H1 (cell line): ENCODE measurements at regions not wholly inside any gene's neighbourhood (a gene's known extent, or its start where the extent isn't known, plus 50 kb on each side); places are given as distances from the start of the nearest gene placed in this dataset.

ENCODE experiments used
- CTCF ChIA-PET: fragments of 300-600 bp; sonication (Branson Sonifier 250); formaldehyde crosslinking; loops from one replicate; lab custom pipeline; 2021; ENCODE audit not compliant: partially characterized antibody; lab: Charles Lee
- POLR2A ChIA-PET: fragments of 300-600 bp; sonication (Branson Sonifier 250); formaldehyde crosslinking; loops from one replicate; lab custom pipeline; 2021; ENCODE audit warnings: inconsistent platforms; ENCODE audit not compliant: partially characterized antibody; lab: Charles Lee
- DNase-seq, 2 experiments: peaks; one replicate each; pipeline versions ENCODE4 v3.0.0 to v3.0.0-alpha.2; 2010 to 2022; ENCODE audit warnings: low spot score in 2 of 2, low read depth in 1 of 2, mixed read lengths in 1 of 2
- FAIRE-seq: peaks from 2 replicates; lab custom pipeline; 2011; peaks lifted over from hg19 to GRCh38; lab: Jason Lieb, UNC
- H2AFZ ChIP-seq: 2 replicates; pipeline ENCODE4 v1.8.1; 2012; ENCODE audit warnings: low read length, inconsistent platforms
- H2AK5ac ChIP-seq: 2 replicates; pipeline ENCODE4 v1.6.1; 2013; ENCODE audit warnings: low read depth, low read length
- H2BK120ac ChIP-seq: replicated peaks from 2 replicates; pipeline ENCODE3; 2013; ENCODE audit warnings: low read depth, low read length, inconsistent platforms
- H2BK12ac ChIP-seq: 2 replicates; pipeline ENCODE4 v1.6.1; 2013; ENCODE audit warnings: low read depth, low read length
- H2BK15ac ChIP-seq: 2 replicates; pipeline ENCODE4 v1.6.1; 2013; ENCODE audit warnings: low read length
- H2BK20ac ChIP-seq: 2 replicates; pipeline ENCODE4 v1.6.1; 2013; ENCODE audit warnings: low read length
- H2BK5ac ChIP-seq: 2 replicates; pipeline ENCODE4 v1.6.1; 2013; ENCODE audit warnings: low read depth, low read length
- H3K14ac ChIP-seq: 2 replicates; pipeline ENCODE4 v1.6.1; 2013; ENCODE audit warnings: inconsistent platforms; ENCODE audit not compliant: insufficient read length
- H3K18ac ChIP-seq: 2 replicates; pipeline ENCODE4 v1.6.1; 2013; ENCODE audit warnings: low read length; ENCODE audit errors: extremely low read depth
- H3K23ac ChIP-seq: 2 replicates; pipeline ENCODE4 v1.6.1; 2013; ENCODE audit warnings: inconsistent platforms; ENCODE audit not compliant: insufficient read length
- H3K23me2 ChIP-seq: 2 replicates; pipeline ENCODE4 v1.6.1; 2013; ENCODE audit warnings: low read depth, low read length
- H3K27ac ChIP-seq: 2 replicates; pipeline ENCODE4 v1.6.1; 2011; ENCODE audit warnings: low read depth, low read length, inconsistent platforms
- H3K27me3 ChIP-seq, 4 experiments: replicated peaks in 1 of 4; 1 replicate in 1 of 4; 2 replicates in 3 of 4; pipeline versions ENCODE4 v1.6.1 to v1.8.1; 2011 to 2013; ENCODE audit warnings: low read length in 3 of 4, mild to moderate bottlenecking in 3 of 4, inconsistent platforms in 2 of 4, mixed read lengths in 2 of 4, moderate library complexity in 1 of 4; ENCODE audit not compliant: control insufficient read depth in 3 of 4, insufficient read depth in 3 of 4; ENCODE audit errors: extremely low read depth in 1 of 4
- H3K36me3 ChIP-seq, 4 experiments: 2 replicates each; pipeline versions ENCODE4 v1.6.1 to v1.8.1; 2011 to 2013; ENCODE audit warnings: mild to moderate bottlenecking in 4 of 4, low read length in 3 of 4, moderate library complexity in 2 of 4, control low read depth in 1 of 4, inconsistent platforms in 1 of 4; ENCODE audit not compliant: insufficient read depth in 4 of 4, control insufficient read depth in 2 of 4
- H3K4ac ChIP-seq: replicated peaks from 2 replicates; pipeline ENCODE3; 2013; ENCODE audit warnings: low read length, low read depth, mixed read lengths, inconsistent platforms; ENCODE audit not compliant: insufficient read length
- H3K4me1 ChIP-seq, 4 experiments: replicated peaks in 1 of 4; 1 replicate in 1 of 4; 2 replicates in 3 of 4; pipeline versions ENCODE4 v1.6.1 to v1.8.1; 2011 to 2013; ENCODE audit warnings: low read length in 3 of 4, inconsistent platforms in 2 of 4, mixed read lengths in 1 of 4; ENCODE audit not compliant: insufficient read depth in 4 of 4, control insufficient read depth in 3 of 4
- H3K4me2 ChIP-seq, 2 experiments: 2 replicates each; pipeline versions ENCODE4 v1.6.1 to v1.8.1; 2011 to 2013; ENCODE audit warnings: low read depth in 2 of 2, low read length in 2 of 2, control low read depth in 1 of 2, inconsistent platforms in 1 of 2, mild to moderate bottlenecking in 1 of 2; ENCODE audit not compliant: insufficient read depth in 1 of 2
- H3K4me3 ChIP-seq, 4 experiments: fragments of 200-600, 300-600 bp in 1 of 4; sonication (generic), shearing (Covaris generic), sonication (Bioruptor Twin) in 1 of 4; 2 replicates each; pipeline versions ENCODE4 v1.5.1 to v1.8.1; 2011 to 2016; ENCODE audit warnings: low read length in 4 of 4, low read depth in 3 of 4, control low read depth in 2 of 4, inconsistent platforms in 2 of 4, mild to moderate bottlenecking in 2 of 4, mixed read lengths in 1 of 4, moderate library complexity in 1 of 4; ENCODE audit not compliant: insufficient read depth in 2 of 4; ENCODE audit errors: extremely low read depth in 1 of 4
- H3K56ac ChIP-seq: replicated peaks from 2 replicates; pipeline ENCODE3; 2013; ENCODE audit warnings: low read depth, mild to moderate bottlenecking, mixed read lengths, low read length, inconsistent platforms; ENCODE audit not compliant: insufficient read length
- H3K79me1 ChIP-seq: 2 replicates; pipeline ENCODE4 v1.6.1; 2013; ENCODE audit warnings: low read depth, low read length, control low read depth
- H3K79me2 ChIP-seq, 2 experiments: 2 replicates each; pipeline versions ENCODE4 v1.6.1 to v1.8.1; 2012 to 2013; ENCODE audit warnings: low read length in 2 of 2, mild to moderate bottlenecking in 2 of 2, inconsistent platforms in 1 of 2; ENCODE audit not compliant: insufficient read depth in 2 of 2, control insufficient read depth in 1 of 2
- H3K9ac ChIP-seq, 4 experiments: replicated peaks in 1 of 4; 1 replicate in 1 of 4; 2 replicates in 3 of 4; pipeline versions ENCODE4 v1.6.1 to v1.8.1; 2011 to 2013; ENCODE audit warnings: low read depth in 3 of 4, low read length in 3 of 4, control low read depth in 2 of 4, mild to moderate bottlenecking in 2 of 4, moderate library complexity in 2 of 4, inconsistent platforms in 1 of 4; ENCODE audit errors: extremely low read depth in 1 of 4
- H3K9me3 ChIP-seq, 2 experiments: 2 replicates each; pipeline versions ENCODE4 v1.6.1 to v1.8.1; 2012 to 2013; ENCODE audit warnings: mild to moderate bottlenecking in 2 of 2, moderate library complexity in 2 of 2, control low read depth in 1 of 2, inconsistent platforms in 1 of 2, low read depth in 1 of 2, low read length in 1 of 2, mixed read lengths in 1 of 2; ENCODE audit not compliant: insufficient read depth in 2 of 2
- H4K20me1 ChIP-seq, 2 experiments: replicated peaks in 1 of 2; 2 replicates each; pipeline versions ENCODE3 to v1.8.1; 2011 to 2013; ENCODE audit warnings: inconsistent platforms in 2 of 2, low read length in 2 of 2, mild to moderate bottlenecking in 1 of 2; ENCODE audit not compliant: insufficient read depth in 2 of 2, control insufficient read depth in 1 of 2
- H4K5ac ChIP-seq: 2 replicates; pipeline ENCODE4 v1.6.1; 2013; ENCODE audit warnings: low read length, low read depth, mixed read lengths, inconsistent platforms; ENCODE audit not compliant: insufficient read length
- H4K8ac ChIP-seq: 2 replicates; pipeline ENCODE4 v1.8.0; 2013; ENCODE audit warnings: mild to moderate bottlenecking, moderate library complexity, low read length, inconsistent platforms; ENCODE audit not compliant: insufficient read depth; ENCODE audit errors: extremely low read depth
- H4K91ac ChIP-seq: replicated peaks from 2 replicates; pipeline ENCODE3; 2013; ENCODE audit warnings: low read length, mixed read lengths, inconsistent platforms; ENCODE audit not compliant: insufficient read length
- CBX5 ChIP-seq: fragments of 300-800, 300-1000 bp; sonication (generic); IDR thresholded peaks from 2 replicates; pipeline ENCODE4 v1.7.1; 2016; ENCODE audit warnings: antibody characterized with exemption, low read length, low read depth
- CBX8 ChIP-seq: fragments of 300-800, 300-1000 bp; sonication (generic); IDR thresholded peaks from 2 replicates; pipeline ENCODE4 v1.7.1; 2016; ENCODE audit warnings: low read depth, low read length, borderline replicate concordance
- CEBPB ChIP-seq: IDR thresholded peaks from 2 replicates; pipeline ENCODE4 v1.6.1; 2012; ENCODE audit warnings: low read depth, low read length
- EP300 ChIP-seq, 2 experiments: IDR thresholded peaks; 1 replicate in 1 of 2; 2 replicates in 1 of 2; pipeline ENCODE4 v1.6.1; 2011 to 2012; ENCODE audit warnings: low read depth in 2 of 2, low read length in 2 of 2, mild to moderate bottlenecking in 2 of 2, borderline replicate concordance in 1 of 2, inconsistent platforms in 1 of 2, moderate library complexity in 1 of 2
- GTF2F1 ChIP-seq: IDR thresholded peaks from 2 replicates; pipeline ENCODE4 v1.6.1; 2012; ENCODE audit warnings: low read depth, low read length, improper control_type of control experiment, borderline replicate concordance
- JUND ChIP-seq: IDR thresholded peaks from 2 replicates; pipeline ENCODE4 v1.6.1; 2011; ENCODE audit warnings: mild to moderate bottlenecking, improper control_type of control experiment, low read length
- NRF1 ChIP-seq: IDR thresholded peaks from 2 replicates; pipeline ENCODE4 v1.6.1; 2011; ENCODE audit warnings: mild to moderate bottlenecking, low read depth, low read length, improper control_type of control experiment
- RAD21 ChIP-seq, 2 experiments: IDR thresholded peaks in 1 of 2; conservative IDR thresholded peaks in 1 of 2; 2 replicates each; pipeline ENCODE4 v1.6.1; 2011; ENCODE audit warnings: low read depth in 2 of 2, low read length in 2 of 2, improper control_type of control experiment in 1 of 2, inconsistent platforms in 1 of 2, mild to moderate bottlenecking in 1 of 2, moderate library complexity in 1 of 2
- SIN3A ChIP-seq, 2 experiments: IDR thresholded peaks in 1 of 2; conservative IDR thresholded peaks in 1 of 2; 2 replicates each; pipeline ENCODE4 v1.6.1; 2011 to 2012; ENCODE audit warnings: low read length in 2 of 2, improper control_type of control experiment in 1 of 2, low read depth in 1 of 2, mild to moderate bottlenecking in 1 of 2
- SIRT6 ChIP-seq: IDR thresholded peaks from one replicate; pipeline ENCODE4 v1.7.1; 2012; ENCODE audit warnings: low read length, inconsistent platforms
- SUZ12 ChIP-seq: fragments of 200-600 bp; sonication (generic); IDR thresholded peaks from 2 replicates; pipeline ENCODE4 v1.6.1; 2012; ENCODE audit warnings: mild to moderate bottlenecking, inconsistent platforms, low read length, moderate library complexity, mixed read lengths
- USF2 ChIP-seq: IDR thresholded peaks from 2 replicates; pipeline ENCODE4 v1.6.1; 2011; ENCODE audit warnings: low read length, improper control_type of control experiment
- ZNF274 ChIP-seq: IDR thresholded peaks from 2 replicates; pipeline ENCODE4 v1.7.0; 2012; ENCODE audit warnings: low read length, borderline replicate concordance; ENCODE audit errors: extremely low read depth
- WGBS, 2 experiments: shearing (Covaris generic) in 1 of 2; methylation state at CpG; one replicate each; pipeline versions ENCODE4 v1.1.6 to v1.1.7; 2013 to 2015; ENCODE audit warnings: low lambda C conversion rate in 2 of 2, mixed read lengths in 2 of 2, inconsistent platforms in 1 of 2, low coverage in 1 of 2, missing lambda C conversion rate in 1 of 2; ENCODE audit not compliant: insufficient replicate concordance in 2 of 2, insufficient coverage in 1 of 2, insufficient read length in 1 of 2; ENCODE audit errors: extremely low coverage in 1 of 2, missing lambda C conversion rate in 1 of 2; 5-methylcytosine and 5-hydroxymethylcytosine counted together

GRCh38 chr11:45395421-45395820 lies 109.3 kb upstream of the SYT13 start:
- Histone ChIP-seq H2BK15ac (no peak overlapping the region), H4K8ac (no peak overlapping the region), H3K14ac (no peak overlapping the region), H3K56ac (no peak overlapping the region), H3K9me3 (no peaks in the 10 kb centered on the region), H3K9ac (no peak overlapping the region), H3K27ac (no peak overlapping the region), H4K5ac (no peak overlapping the region), H4K91ac (no peak overlapping the region), H2BK12ac (no peak overlapping the region), H3K4ac (no peak overlapping the region), H3K36me3 (no peaks in the 10 kb centered on the region), H2BK5ac (no peak overlapping the region), H2BK120ac (no peak overlapping the region), H3K79me2 (no peaks in the 10 kb centered on the region), H3K4me1 (peaks cover 0 to 3% (median 0%) of the 10 kb centered on the region in 4 experiments; a peak in 1 of 7 replicates), H3K4me2 (no peak overlapping the region), H3K4me3 (no peak overlapping the region), H2AK5ac (no peak overlapping the region), H3K18ac (no peak overlapping the region), H2BK20ac (no peak overlapping the region), H3K23me2 (peaks cover 2% of the 10 kb centered on the region; the same call in 1 of the 2 replicates), H4K20me1 (no peaks in the 10 kb centered on the region), H3K27me3 (no peaks in the 10 kb centered on the region), H2AFZ (no peak overlapping the region), H3K23ac (no peak overlapping the region), H3K79me1 (no peaks in the 10 kb centered on the region)
- no peak for FAIRE-seq
- DNase-seq, result no peak
- ChIA-PET CTCF (interaction anchor here (1.1 to 2.1 kb wide), 4 partner anchors 10 to 376 kb away, joined by 4 to 10 read pairs (median 6); no protein-coding TSS in a partner anchor), POLR2A (no interaction called here)
- TF ChIP-seq SIRT6 (no peak), CEBPB (no peak), NRF1 (no peak), GTF2F1 (no peak), SUZ12 (no peak), JUND (no peak), CBX5 (no peak), EP300 (IDR thresholded peaks at IDR 0.05; ENCODE audit: borderline replicate concordance in 1 of 2, low read depth in 2 of 2, low read length in 2 of 2) (no peak), ZNF274 (no peak), USF2 (no peak), SIN3A (conservative IDR thresholded peaks at IDR 0.05 in 1 of 2, IDR thresholded peaks at IDR 0.05 in 1 of 2; ENCODE audit: low read depth in 1 of 2, low read length in 2 of 2) (no peak), RAD21 (IDR thresholded peaks at IDR 0.05 in 1 of 2, conservative IDR thresholded peaks at IDR 0.05 in 1 of 2; ENCODE audit: low read depth in 2 of 2, low read length in 2 of 2) (no peak), CBX8 (no peak)
- 97% methylated on average over 5 of the region's 6 CpGs; no CpG with 5 or more reads in 1 of the 2 experiments for whole genome bisulfite sequencing, 2 experiments
